Trophoblast cell (in vitro differentiated cells and primary cell): ENCODE measurements at regions not wholly inside any gene's neighbourhood (a gene's known extent, or its start where the extent isn't known, plus 50 kb on each side); places are given as distances from the start of the nearest gene placed in this dataset.

Source experiments
- DNase-seq, 2 donors: peaks; one replicate each; pipeline ENCODE4 v3.0.0-alpha.2; 2016
- H2AFZ ChIP-seq: 2 replicates; pipeline ENCODE4 v1.6.1; 2013; ENCODE audit warnings: low read length, moderate library complexity, mild to moderate bottlenecking; ENCODE audit not compliant: insufficient read depth, poor library complexity
- H2AK5ac ChIP-seq: 2 replicates; pipeline ENCODE4 v1.6.1; 2013; ENCODE audit warnings: mild to moderate bottlenecking, low read length
- H2BK120ac ChIP-seq: 2 replicates; pipeline ENCODE4 v1.6.1; 2013; ENCODE audit warnings: low read length, mild to moderate bottlenecking, moderate library complexity; ENCODE audit not compliant: insufficient read depth, poor library complexity
- H2BK12ac ChIP-seq: 2 replicates; pipeline ENCODE4 v1.6.1; 2013; ENCODE audit warnings: mild to moderate bottlenecking, low read length, moderate library complexity
- H2BK5ac ChIP-seq: 2 replicates; pipeline ENCODE4 v1.6.1; 2013; ENCODE audit warnings: low read length, low read depth, moderate library complexity, mild to moderate bottlenecking; ENCODE audit not compliant: poor library complexity
- H3K14ac ChIP-seq: 2 replicates; pipeline ENCODE4 v1.6.1; 2013; ENCODE audit warnings: mild to moderate bottlenecking, low read length
- H3K18ac ChIP-seq: 2 replicates; pipeline ENCODE4 v1.6.1; 2013; ENCODE audit warnings: mild to moderate bottlenecking, low read length
- H3K23ac ChIP-seq: 2 replicates; pipeline ENCODE4 v1.6.1; 2013; ENCODE audit warnings: low read length
- H3K27ac ChIP-seq: 2 replicates; pipeline ENCODE4 v1.5.1; 2013; ENCODE audit warnings: low read depth, mild to moderate bottlenecking, inconsistent platforms, low read length, moderate library complexity
- H3K27me3 ChIP-seq: 2 replicates; pipeline ENCODE4 v1.6.1; 2013; ENCODE audit warnings: inconsistent platforms, mild to moderate bottlenecking, low read length, moderate library complexity; ENCODE audit not compliant: insufficient read depth
- H3K36me3 ChIP-seq, 2 experiments: 1 replicate in 1 of 2; 2 replicates in 1 of 2; pipeline ENCODE4 v1.6.1; 2013; ENCODE audit warnings: low read length in 2 of 2, mild to moderate bottlenecking in 2 of 2, moderate library complexity in 1 of 2; ENCODE audit not compliant: insufficient read depth in 2 of 2, control insufficient read depth in 1 of 2
- H3K4ac ChIP-seq: 2 replicates; pipeline ENCODE4 v1.6.1; 2013; ENCODE audit warnings: low read depth, mild to moderate bottlenecking, low read length, moderate library complexity
- H3K4me1 ChIP-seq, 2 experiments: 1 replicate in 1 of 2; 2 replicates in 1 of 2; pipeline ENCODE4 v1.6.1; 2013; ENCODE audit warnings: low read length in 2 of 2, mild to moderate bottlenecking in 2 of 2, moderate library complexity in 1 of 2; ENCODE audit not compliant: insufficient read depth in 2 of 2, control insufficient read depth in 1 of 2
- H3K4me2 ChIP-seq: 2 replicates; pipeline ENCODE4 v1.6.1; 2013; ENCODE audit warnings: inconsistent platforms, mild to moderate bottlenecking, low read length, moderate library complexity
- H3K4me3 ChIP-seq: 2 replicates; pipeline ENCODE4 v1.5.1; 2013; ENCODE audit warnings: mild to moderate bottlenecking, low read depth, low read length, inconsistent platforms
- H3K79me1 ChIP-seq: one replicate; pipeline ENCODE4 v1.6.1; 2013; ENCODE audit warnings: low read length
- H3K79me2 ChIP-seq: 2 replicates; pipeline ENCODE4 v1.6.1; 2013; ENCODE audit warnings: low read length, mild to moderate bottlenecking; ENCODE audit not compliant: control insufficient read depth, insufficient read depth, poor library complexity
- H3K9ac ChIP-seq: 2 replicates; pipeline ENCODE4 v1.6.1; 2013; ENCODE audit warnings: mild to moderate bottlenecking, low read length
- H3K9me3 ChIP-seq: 2 replicates; pipeline ENCODE4 v1.6.1; 2013; ENCODE audit warnings: low read depth, mild to moderate bottlenecking, control low read depth, inconsistent platforms, low read length; ENCODE audit not compliant: insufficient read depth
- H4K12ac ChIP-seq: 2 replicates; pipeline ENCODE4 v1.6.1; 2013; ENCODE audit warnings: low read depth, mild to moderate bottlenecking, low read length, moderate library complexity
- H4K8ac ChIP-seq: 2 replicates; pipeline ENCODE4 v1.6.1; 2013; ENCODE audit warnings: low read depth, mild to moderate bottlenecking, low read length, moderate library complexity
- H4K91ac ChIP-seq: one replicate; pipeline ENCODE4 v1.6.1; 2013; ENCODE audit warnings: low read depth, mild to moderate bottlenecking, low read length, moderate library complexity
- WGBS: extraction: QIAGEN DNeasy Blood & Tissue Kit; methylation state at CpG from one replicate; pipeline ENCODE4 v1.1.7; 2013; ENCODE audit warnings: missing lambda C conversion rate; ENCODE audit not compliant: insufficient read length, insufficient coverage; ENCODE audit errors: extremely low coverage; 5-methylcytosine and 5-hydroxymethylcytosine counted together

DNA sequence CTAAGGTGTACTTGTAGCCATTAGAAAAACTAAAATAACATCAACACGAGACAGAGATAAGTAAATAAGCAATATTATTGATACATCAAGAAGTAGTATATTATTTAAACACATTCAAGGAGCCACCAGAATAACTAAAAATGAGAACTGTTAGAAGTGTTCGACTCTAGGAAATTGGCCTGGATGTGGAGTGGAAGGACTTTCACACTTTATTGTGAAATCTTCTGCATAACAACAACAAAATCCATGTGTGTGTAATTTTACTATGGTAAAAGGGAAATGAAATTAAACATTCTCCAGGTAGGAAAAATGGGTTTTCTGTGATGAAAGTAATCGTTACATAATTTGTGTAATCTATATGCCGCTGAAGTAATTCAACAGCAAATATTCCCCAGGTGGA is 96.3 kb upstream of the RNF152 start:
- H3K18ac ChIP-seq, result no peak overlapping the region
- H2BK12ac ChIP-seq, result no peak overlapping the region
- no CpG with 5 or more reads among the region's 4 CpGs for WGBS
- H3K27ac ChIP-seq, result no peak overlapping the region
- no peak overlapping the region for H3K9ac ChIP-seq
- H3K36me3 ChIP-seq, result no peaks in the 10 kb centered on the region
- no peak overlapping the region for H4K12ac ChIP-seq
- H3K4ac ChIP-seq, result no peak overlapping the region
- DNase-seq, result no peak
- H2BK5ac ChIP-seq, result no peak overlapping the region
- no peaks in the 10 kb centered on the region for H3K9me3 ChIP-seq
- no peak overlapping the region for H3K14ac ChIP-seq
- peaks cover 11% of the 10 kb centered on the region for H3K79me1 ChIP-seq
- no peak overlapping the region for H3K4me2 ChIP-seq
- no peak overlapping the region for H2AFZ ChIP-seq
- no peak overlapping the region for H3K23ac ChIP-seq
- H3K4me3 ChIP-seq, result no peak overlapping the region
- H4K8ac ChIP-seq, result no peak overlapping the region
- peaks cover 2 to 5% of the 10 kb centered on the region in 2 experiments for H3K4me1 ChIP-seq
- no peaks in the 10 kb centered on the region for H3K27me3 ChIP-seq
- H4K91ac ChIP-seq, result no peak overlapping the region
- H2BK120ac ChIP-seq, result no peak overlapping the region
- no peak overlapping the region for H2AK5ac ChIP-seq
- no peaks in the 10 kb centered on the region for H3K79me2 ChIP-seq

DNA sequence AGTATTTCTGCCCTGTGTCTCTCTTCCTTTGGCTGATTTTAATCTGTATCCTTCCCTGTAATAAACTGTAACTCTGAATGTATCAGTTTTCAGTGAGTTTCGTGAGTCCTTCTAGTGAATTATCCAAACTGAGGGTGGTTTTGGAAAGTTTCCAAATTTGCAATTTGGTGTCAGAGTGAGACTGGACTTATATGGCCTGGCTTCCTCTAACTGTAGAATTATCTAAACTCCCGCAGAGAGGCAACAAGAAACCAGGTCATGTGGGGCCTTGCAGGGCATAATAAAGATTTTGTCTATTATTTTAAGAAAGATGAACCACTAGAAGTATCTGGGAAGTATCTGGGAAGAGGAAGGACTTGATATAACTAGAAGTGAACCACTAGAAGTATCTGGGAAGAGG is 95.3 kb upstream of the RNF152 start:
- Histone ChIP-seq H3K18ac (no peak overlapping the region), H3K9me3 (no peaks in the 10 kb centered on the region), H3K4me3 (no peak overlapping the region), H3K27me3 (no peaks in the 10 kb centered on the region), H2AK5ac (no peak overlapping the region), H2BK12ac (no peak overlapping the region), H2BK5ac (no peak overlapping the region), H3K79me2 (no peaks in the 10 kb centered on the region), H3K4me2 (no peak overlapping the region), H4K12ac (no peak overlapping the region), H3K79me1 (peaks cover 9% of the 10 kb centered on the region), H3K9ac (no peak overlapping the region), H3K36me3 (no peaks in the 10 kb centered on the region), H3K27ac (no peak overlapping the region), H2AFZ (no peak overlapping the region), H3K14ac (no peak overlapping the region), H3K4ac (no peak overlapping the region), H4K8ac (no peak overlapping the region), H4K91ac (no peak overlapping the region), H3K23ac (no peak overlapping the region), H3K4me1 (peaks cover 2 to 5% of the 10 kb centered on the region in 2 experiments), H2BK120ac (no peak overlapping the region)
- WGBS, result no CpG with 5 or more reads among the region's 2 CpGs
- no peak for DNase-seq

DNA sequence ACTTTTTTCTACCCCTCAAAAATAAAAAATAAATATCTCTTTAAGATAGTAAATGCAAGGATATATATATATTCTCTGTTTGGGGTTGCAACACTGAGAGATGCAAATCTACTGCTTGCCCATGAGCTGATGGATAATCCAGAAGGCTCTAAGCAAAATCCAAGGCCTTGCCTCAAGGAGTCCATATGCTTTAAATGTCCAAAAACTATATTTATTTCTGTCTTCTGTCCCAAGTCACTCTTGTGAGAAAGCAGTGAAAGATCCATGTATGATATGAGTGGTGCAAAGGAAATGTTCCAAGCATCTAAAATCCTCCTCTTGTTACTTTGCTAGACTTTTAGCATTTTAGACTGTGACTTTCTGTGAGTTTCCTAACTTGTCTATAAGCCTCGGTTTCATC is 92.9 kb upstream of the RNF152 start:
- Histone ChIP-seq H2BK5ac (no peak overlapping the region), H3K23ac (no peak overlapping the region), H2AFZ (no peak overlapping the region), H3K36me3 (no peaks in the 10 kb centered on the region), H2BK12ac (no peak overlapping the region), H3K14ac (no peak overlapping the region), H4K91ac (no peak overlapping the region), H3K79me1 (no peaks in the 10 kb centered on the region), H2BK120ac (no peak overlapping the region), H2AK5ac (no peak overlapping the region), H4K12ac (no peak overlapping the region), H3K27me3 (no peaks in the 10 kb centered on the region), H3K4me1 (no peaks in the 10 kb centered on the region), H3K4me3 (no peak overlapping the region), H3K18ac (no peak overlapping the region), H3K27ac (no peak overlapping the region), H3K9ac (no peak overlapping the region), H3K9me3 (no peaks in the 10 kb centered on the region), H3K4me2 (no peak overlapping the region), H3K79me2 (no peaks in the 10 kb centered on the region), H3K4ac (no peak overlapping the region), H4K8ac (no peak overlapping the region)
- no CpG with 5 or more reads among the region's 1 CpG for WGBS
- DNase-seq, result no peak

GRCh38 chr18:61984349-61984748 is 91.5 kb upstream of the RNF152 start:
- no peak overlapping the region for H4K91ac ChIP-seq
- H3K9ac ChIP-seq, result no peak overlapping the region
- no peak overlapping the region for H2AFZ ChIP-seq
- WGBS, result no CpG with 5 or more reads among the region's 1 CpG
- no peaks in the 10 kb centered on the region for H3K79me1 ChIP-seq
- no peak overlapping the region for H3K14ac ChIP-seq
- no peaks in the 10 kb centered on the region for H3K36me3 ChIP-seq
- H3K4me2 ChIP-seq, result no peak overlapping the region
- no peak overlapping the region for H3K4me3 ChIP-seq
- H3K18ac ChIP-seq, result no peak overlapping the region
- no peak overlapping the region for H2BK120ac ChIP-seq
- no peak for DNase-seq
- H2BK5ac ChIP-seq, result no peak overlapping the region
- no peak overlapping the region for H3K23ac ChIP-seq
- no peaks in the 10 kb centered on the region for H3K4me1 ChIP-seq
- no peak overlapping the region for H2AK5ac ChIP-seq
- H3K79me2 ChIP-seq, result no peaks in the 10 kb centered on the region
- H4K12ac ChIP-seq, result no peak overlapping the region
- H4K8ac ChIP-seq, result no peak overlapping the region
- no peak overlapping the region for H3K4ac ChIP-seq
- H3K27me3 ChIP-seq, result no peaks in the 10 kb centered on the region
- H2BK12ac ChIP-seq, result no peak overlapping the region
- H3K27ac ChIP-seq, result no peak overlapping the region
- no peaks in the 10 kb centered on the region for H3K9me3 ChIP-seq
